HepG2 (cell line): ENCODE measurements at regions not wholly inside any gene's neighbourhood (a gene's known extent, or its start where the extent isn't known, plus 50 kb on each side); places are given as distances from the start of the nearest gene placed in this dataset.

ENCODE experiments used
- POLR2A ChIP-seq, 2 experiments: IDR thresholded peaks; 2 replicates each; pipeline ENCODE4 v1.6.1; 2011; ENCODE audit warnings: low read depth in 2 of 2, low read length in 2 of 2, mild to moderate bottlenecking in 1 of 2, moderate library complexity in 1 of 2; ENCODE audit not compliant: insufficient read depth in 1 of 2
- POLR2AphosphoS5 ChIP-seq: IDR thresholded peaks from 2 replicates; pipeline ENCODE4 v1.6.1; 2012; ENCODE audit warnings: low read depth, low read length
- TF ChIP-seq, protein P1 (sequence below): sonication (generic); formaldehyde crosslinking; IDR thresholded peaks from 2 replicates; pipeline ENCODE4 v1.5.0; 2020; ENCODE audit warnings: mild to moderate bottlenecking, missing genetic modification reagents, moderate library complexity
- TF ChIP-seq, protein P2 (sequence below), 2 experiments: IDR thresholded peaks; 2 replicates each; pipeline ENCODE4 v1.6.1; 2011 to 2012; ENCODE audit warnings: low read length in 2 of 2, borderline replicate concordance in 1 of 2, low read depth in 1 of 2, mild to moderate bottlenecking in 1 of 2, moderate library complexity in 1 of 2

DNA sequence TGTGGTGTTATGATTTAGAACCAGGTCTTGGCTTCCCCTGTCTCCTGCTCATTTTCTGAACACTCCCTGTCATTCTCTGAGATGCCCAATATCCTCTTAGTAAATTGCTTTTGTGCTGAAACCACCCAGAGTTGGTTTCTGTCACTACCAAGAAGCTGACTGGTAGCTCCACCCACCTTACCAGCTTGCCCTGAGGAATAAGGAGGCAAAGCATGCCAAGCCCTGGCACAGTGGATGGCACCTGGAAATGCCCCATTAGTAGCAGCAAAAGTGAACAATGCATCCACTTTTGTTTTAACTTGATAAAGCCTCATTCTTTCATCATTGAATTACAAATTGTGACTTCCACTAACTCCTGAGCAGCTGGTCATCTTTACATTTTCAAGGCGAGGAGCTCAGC, 157.7 kb downstream of the CDC5L start:
- TF ChIP-seq, protein P1, sequence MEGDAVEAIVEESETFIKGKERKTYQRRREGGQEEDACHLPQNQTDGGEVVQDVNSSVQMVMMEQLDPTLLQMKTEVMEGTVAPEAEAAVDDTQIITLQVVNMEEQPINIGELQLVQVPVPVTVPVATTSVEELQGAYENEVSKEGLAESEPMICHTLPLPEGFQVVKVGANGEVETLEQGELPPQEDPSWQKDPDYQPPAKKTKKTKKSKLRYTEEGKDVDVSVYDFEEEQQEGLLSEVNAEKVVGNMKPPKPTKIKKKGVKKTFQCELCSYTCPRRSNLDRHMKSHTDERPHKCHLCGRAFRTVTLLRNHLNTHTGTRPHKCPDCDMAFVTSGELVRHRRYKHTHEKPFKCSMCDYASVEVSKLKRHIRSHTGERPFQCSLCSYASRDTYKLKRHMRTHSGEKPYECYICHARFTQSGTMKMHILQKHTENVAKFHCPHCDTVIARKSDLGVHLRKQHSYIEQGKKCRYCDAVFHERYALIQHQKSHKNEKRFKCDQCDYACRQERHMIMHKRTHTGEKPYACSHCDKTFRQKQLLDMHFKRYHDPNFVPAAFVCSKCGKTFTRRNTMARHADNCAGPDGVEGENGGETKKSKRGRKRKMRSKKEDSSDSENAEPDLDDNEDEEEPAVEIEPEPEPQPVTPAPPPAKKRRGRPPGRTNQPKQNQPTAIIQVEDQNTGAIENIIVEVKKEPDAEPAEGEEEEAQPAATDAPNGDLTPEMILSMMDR (CRISPR knock-in tag), result no peak
- TF ChIP-seq POLR2AphosphoS5 (no peak), POLR2A (IDR thresholded peaks at IDR 0.05; ENCODE audit: insufficient read depth in 1 of 2, low read depth in 2 of 2, low read length in 2 of 2) (no peak)
- TF ChIP-seq, protein P2, sequence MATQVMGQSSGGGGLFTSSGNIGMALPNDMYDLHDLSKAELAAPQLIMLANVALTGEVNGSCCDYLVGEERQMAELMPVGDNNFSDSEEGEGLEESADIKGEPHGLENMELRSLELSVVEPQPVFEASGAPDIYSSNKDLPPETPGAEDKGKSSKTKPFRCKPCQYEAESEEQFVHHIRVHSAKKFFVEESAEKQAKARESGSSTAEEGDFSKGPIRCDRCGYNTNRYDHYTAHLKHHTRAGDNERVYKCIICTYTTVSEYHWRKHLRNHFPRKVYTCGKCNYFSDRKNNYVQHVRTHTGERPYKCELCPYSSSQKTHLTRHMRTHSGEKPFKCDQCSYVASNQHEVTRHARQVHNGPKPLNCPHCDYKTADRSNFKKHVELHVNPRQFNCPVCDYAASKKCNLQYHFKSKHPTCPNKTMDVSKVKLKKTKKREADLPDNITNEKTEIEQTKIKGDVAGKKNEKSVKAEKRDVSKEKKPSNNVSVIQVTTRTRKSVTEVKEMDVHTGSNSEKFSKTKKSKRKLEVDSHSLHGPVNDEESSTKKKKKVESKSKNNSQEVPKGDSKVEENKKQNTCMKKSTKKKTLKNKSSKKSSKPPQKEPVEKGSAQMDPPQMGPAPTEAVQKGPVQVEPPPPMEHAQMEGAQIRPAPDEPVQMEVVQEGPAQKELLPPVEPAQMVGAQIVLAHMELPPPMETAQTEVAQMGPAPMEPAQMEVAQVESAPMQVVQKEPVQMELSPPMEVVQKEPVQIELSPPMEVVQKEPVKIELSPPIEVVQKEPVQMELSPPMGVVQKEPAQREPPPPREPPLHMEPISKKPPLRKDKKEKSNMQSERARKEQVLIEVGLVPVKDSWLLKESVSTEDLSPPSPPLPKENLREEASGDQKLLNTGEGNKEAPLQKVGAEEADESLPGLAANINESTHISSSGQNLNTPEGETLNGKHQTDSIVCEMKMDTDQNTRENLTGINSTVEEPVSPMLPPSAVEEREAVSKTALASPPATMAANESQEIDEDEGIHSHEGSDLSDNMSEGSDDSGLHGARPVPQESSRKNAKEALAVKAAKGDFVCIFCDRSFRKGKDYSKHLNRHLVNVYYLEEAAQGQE (IDR thresholded peaks at IDR 0.05; ENCODE audit: borderline replicate concordance in 1 of 2, low read depth in 1 of 2, low read length in 2 of 2), result no peak
